ENCODE measurements at regions not wholly inside any gene's neighbourhood (a gene's known extent, or its start where the extent isn't known, plus 50 kb on each side); places are given as distances from the start of the nearest gene placed in this dataset.
"Not testable (repeated sequence)": the region's sequence is repeated elsewhere in the genome, so short reads cannot be mapped to it uniquely, and the experiment has no call there.

DNA sequence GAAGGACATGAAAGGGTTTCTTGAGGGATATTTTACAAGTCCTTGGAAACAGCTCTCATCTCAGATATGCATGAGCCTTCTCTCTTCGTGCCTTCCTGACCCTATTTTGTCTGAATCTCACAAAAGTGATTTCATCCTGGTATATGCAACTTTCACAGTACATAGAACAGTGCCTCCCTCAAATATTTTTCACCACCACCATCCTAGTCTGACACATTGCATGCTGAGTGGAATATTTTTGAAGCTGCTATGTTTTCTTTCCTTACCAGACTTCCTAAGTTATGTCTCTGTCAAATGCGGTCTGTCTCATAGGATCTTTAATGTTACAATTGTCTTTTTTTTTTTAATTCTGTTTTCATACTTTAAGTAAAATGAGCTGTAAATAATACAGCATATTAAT is 673.3 kb upstream of the LRRN3 start:
- no peak overlapping the region for H3K4me3 ChIP-seq (ENCODE audit: low read depth, low read length)
- no peak for DNase-seq (ENCODE audit: low read depth)
- TF ChIP-seq, protein P1, sequence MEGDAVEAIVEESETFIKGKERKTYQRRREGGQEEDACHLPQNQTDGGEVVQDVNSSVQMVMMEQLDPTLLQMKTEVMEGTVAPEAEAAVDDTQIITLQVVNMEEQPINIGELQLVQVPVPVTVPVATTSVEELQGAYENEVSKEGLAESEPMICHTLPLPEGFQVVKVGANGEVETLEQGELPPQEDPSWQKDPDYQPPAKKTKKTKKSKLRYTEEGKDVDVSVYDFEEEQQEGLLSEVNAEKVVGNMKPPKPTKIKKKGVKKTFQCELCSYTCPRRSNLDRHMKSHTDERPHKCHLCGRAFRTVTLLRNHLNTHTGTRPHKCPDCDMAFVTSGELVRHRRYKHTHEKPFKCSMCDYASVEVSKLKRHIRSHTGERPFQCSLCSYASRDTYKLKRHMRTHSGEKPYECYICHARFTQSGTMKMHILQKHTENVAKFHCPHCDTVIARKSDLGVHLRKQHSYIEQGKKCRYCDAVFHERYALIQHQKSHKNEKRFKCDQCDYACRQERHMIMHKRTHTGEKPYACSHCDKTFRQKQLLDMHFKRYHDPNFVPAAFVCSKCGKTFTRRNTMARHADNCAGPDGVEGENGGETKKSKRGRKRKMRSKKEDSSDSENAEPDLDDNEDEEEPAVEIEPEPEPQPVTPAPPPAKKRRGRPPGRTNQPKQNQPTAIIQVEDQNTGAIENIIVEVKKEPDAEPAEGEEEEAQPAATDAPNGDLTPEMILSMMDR (IDR thresholded peaks at IDR 0.05; ENCODE audit: control insufficient read depth, extremely low read depth, insufficient read depth), result no peak

DNA sequence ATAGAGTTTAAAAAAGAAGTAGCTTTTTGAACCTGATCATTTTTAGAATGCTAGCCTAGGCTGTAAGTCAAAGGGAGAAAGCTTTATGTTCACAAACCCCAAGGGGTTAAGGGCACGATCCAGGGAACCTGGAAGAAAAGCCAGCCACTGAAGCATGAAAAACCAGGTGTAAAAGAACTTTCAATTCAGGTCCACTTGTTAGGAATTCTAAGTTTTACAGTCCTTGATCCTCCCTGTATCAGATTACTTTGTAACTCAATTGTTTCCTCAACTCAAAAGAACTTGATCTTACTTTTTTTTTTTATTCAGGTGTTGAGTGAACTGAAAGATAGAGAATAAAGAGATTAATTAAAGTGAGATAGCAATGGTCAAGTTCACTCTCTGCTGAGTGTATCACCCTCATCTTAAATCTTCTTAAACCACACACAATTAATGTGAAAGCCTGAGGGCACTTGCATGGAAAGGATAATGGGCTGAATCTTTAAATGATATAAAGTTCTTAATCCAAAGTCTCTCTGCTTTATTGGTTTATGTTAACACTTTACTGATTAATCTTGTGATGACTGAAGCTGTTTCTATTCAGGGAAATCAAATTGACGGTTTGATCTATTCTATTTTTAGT is 672.2 kb upstream of the LRRN3 start:
- TF ChIP-seq, protein P1 (IDR thresholded peaks at IDR 0.05; ENCODE audit: control insufficient read depth, extremely low read depth, insufficient read depth), result no peak
- no peak overlapping the region for H3K4me3 ChIP-seq (ENCODE audit: low read depth, low read length)
- DNase-seq (ENCODE audit: low read depth), result no peak

DNA sequence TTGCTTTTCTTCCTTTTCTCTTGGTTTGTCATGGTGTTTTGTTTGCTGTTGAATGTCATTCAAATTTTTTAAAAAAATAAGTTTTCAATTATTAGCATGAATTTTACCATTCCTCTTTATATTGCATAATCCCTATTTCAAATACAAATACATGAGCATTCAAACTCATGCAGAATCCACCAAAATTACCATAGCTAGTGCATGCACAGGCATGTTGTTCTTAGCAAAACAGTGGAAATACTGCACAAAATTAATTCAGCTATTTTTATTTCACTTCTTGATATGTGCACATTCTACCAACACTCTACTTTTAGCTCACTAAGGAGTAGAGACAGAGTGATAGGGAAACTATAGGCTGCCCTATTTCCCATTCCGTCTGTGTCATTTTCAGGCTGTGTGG is 670.1 kb upstream of the LRRN3 start:
- TF ChIP-seq, protein P1 (IDR thresholded peaks at IDR 0.05; ENCODE audit: control insufficient read depth, extremely low read depth, insufficient read depth), result no peak
- DNase-seq (ENCODE audit: low read depth), result no peak
- no peak overlapping the region for H3K4me3 ChIP-seq (ENCODE audit: low read depth, low read length)

DNA sequence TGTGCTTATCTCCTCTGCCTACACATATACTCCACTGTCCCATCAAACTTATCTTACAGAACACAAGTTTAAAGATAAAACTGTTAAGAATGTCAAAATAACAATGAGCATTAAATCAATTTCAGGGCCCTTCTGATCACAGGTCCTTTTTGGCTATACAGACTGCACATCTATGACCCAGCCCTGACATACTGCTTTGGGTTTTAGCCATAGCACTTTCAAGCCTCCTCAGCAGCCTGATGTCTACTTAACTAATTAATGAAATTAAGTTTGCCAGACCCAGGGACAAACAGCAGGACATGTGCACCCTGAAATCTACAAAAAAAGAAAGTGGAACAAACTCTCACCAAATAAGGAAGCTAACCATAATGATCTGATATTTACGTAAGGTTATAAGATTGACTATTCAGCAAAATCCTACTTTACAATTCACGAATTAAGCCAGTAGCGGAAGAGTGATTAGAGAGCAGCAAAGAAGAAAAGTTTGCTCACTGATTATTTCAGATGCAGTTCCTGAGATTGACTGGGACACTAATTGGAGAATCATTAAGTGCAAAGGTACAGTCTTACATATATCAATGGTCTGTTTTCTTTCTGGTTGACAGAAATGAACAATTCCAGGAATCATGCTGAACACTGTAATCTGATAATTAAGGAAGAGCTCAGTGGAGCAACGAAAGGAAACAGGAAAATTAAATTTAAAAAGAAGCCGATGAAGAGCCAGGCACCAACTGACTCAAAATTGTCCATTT is 669.3 kb upstream of the LRRN3 start:
- no peak for DNase-seq (ENCODE audit: low read depth)
- TF ChIP-seq, protein P1 (IDR thresholded peaks at IDR 0.05; ENCODE audit: control insufficient read depth, extremely low read depth, insufficient read depth), result no peak
- no peak overlapping the region for H3K4me3 ChIP-seq (ENCODE audit: low read depth, low read length)

DNA sequence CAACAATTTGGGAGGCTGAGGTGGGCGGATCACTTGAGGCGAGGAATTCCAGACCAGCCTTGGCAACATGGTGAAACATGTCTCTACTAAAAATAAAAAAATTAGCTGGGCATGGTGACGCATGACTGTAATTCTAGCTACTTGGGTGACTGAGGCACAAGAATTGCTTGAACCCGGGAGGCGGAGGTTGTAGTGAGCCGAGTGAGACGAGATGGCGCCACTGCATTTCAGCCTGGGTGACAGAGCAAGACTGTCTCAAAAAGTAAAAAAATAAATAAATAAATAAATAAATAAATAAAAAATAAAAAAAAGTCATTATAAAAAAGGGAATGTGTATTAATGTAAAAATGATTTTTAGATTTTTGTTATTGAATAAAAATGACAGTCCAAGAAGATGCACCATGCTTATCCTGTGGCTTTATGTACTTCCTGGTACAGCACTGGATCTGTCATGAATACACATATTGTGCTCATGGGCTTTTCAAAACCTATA is 658.8 kb upstream of the LRRN3 start:
- no peak overlapping the region for H3K4me3 ChIP-seq (ENCODE audit: low read depth, low read length)
- TF ChIP-seq, protein P1 (IDR thresholded peaks at IDR 0.05; ENCODE audit: control insufficient read depth, extremely low read depth, insufficient read depth), result no peak

DNA sequence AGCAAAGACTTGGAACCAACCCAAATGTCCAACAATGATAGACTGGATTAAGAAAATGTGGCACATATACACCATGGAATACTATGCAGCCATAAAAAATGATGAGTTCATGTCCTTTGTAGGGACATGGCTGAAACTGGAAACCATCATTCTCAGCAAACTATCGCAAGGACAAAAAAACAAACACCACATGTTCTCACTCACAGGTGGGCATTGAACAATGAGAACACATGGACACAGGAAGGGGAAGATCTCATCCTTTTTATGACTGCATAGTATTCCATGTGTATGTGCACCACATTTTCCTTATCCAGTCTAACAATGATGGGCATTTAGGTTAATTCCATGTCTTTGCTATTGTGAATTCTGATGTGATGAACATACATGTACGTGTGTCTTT is 652.0 kb upstream of the LRRN3 start:
- DNase-seq (ENCODE audit: low read depth); H3K4me3 ChIP-seq (ENCODE audit: low read depth, low read length): not testable (repeated sequence)

More for the DNA sequence above, 658.8 kb upstream of the LRRN3 start:
- DNase-seq (ENCODE audit: low read depth), result no peak

DNA sequence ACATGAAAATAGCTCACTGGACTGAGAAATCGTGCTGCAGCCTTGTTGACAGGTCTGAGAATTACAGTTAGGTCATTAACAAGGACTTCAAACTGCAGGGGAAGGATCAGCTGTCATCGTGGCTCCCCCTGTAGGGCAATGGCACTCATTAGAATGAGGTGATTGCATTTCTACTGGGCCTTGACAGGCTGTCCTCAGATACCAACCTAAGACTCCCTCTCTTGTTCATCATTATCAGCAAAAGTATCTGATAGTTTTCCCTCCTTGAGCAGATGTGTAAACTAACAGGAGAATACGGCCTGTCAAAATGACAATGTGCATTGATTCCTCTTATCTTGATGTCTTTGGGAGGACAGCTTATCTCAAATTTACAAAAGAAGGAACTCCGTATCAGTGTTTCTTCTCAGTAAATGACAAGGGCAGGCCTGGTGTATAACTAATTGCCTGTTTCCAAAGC is 648.5 kb upstream of the LRRN3 start:
- TF ChIP-seq, protein P1 (IDR thresholded peaks at IDR 0.05; ENCODE audit: control insufficient read depth, extremely low read depth, insufficient read depth), result peak; percentile 95
- no peak overlapping the region for H3K4me3 ChIP-seq (ENCODE audit: low read depth, low read length)
- peak; percentile 61 for DNase-seq (ENCODE audit: low read depth)
